SK-N-SH treated with all-trans-retinoic acid at 6 μM for 48 hours (cell line): ENCODE measurements at regions not wholly inside any gene's neighbourhood (a gene's known extent, or its start where the extent isn't known, plus 50 kb on each side); places are given as distances from the start of the nearest gene placed in this dataset.
A peak's percentile ranks its signal among the peaks of the same experiment; 100 is the strongest.

Source experiments
- ATAC-seq: fragments of 200-7000 bp; cut with Tn5 transposase; 3 replicates; pipeline ENCODE4 v1.9.1; 2020; ENCODE audit warnings: mild to moderate bottlenecking, moderate library complexity
- ARNTL ChIP-seq: fragments of 450-650 bp; formaldehyde crosslinking; IDR thresholded peaks from 2 replicates; pipeline ENCODE4 v1.5.0; 2020; ENCODE audit warnings: low read depth, mild to moderate bottlenecking, moderate library complexity, borderline replicate concordance
- BACH2 ChIP-seq: fragments of 250-450 bp; sonication (Bioruptor Pico); IDR thresholded peaks from 2 replicates; pipeline ENCODE4 v1.9.0; 2021; ENCODE audit warnings: mild to moderate bottlenecking, borderline replicate concordance
- CREB5 ChIP-seq: fragments of 250-450 bp; sonication (Bioruptor Pico); IDR thresholded peaks from 2 replicates; pipeline ENCODE4 v1.5.1; 2020; ENCODE audit warnings: low read depth, mild to moderate bottlenecking, moderate library complexity
- CSDC2 ChIP-seq: fragments of 250-450 bp; sonication (Bioruptor Pico); IDR thresholded peaks from 2 replicates; pipeline ENCODE4 v1.5.0; 2020; ENCODE audit warnings: mild to moderate bottlenecking, moderate library complexity
- CSRNP3 ChIP-seq: fragments of 250-450 bp; sonication (Bioruptor Pico); IDR thresholded peaks from 2 replicates; pipeline ENCODE4 v1.5.1; 2021; ENCODE audit warnings: mild to moderate bottlenecking, moderate library complexity
- ESRRG ChIP-seq: fragments of 250-450 bp; sonication (Bioruptor Pico); IDR thresholded peaks from 2 replicates; pipeline ENCODE4 v1.6.1; 2021; ENCODE audit warnings: mild to moderate bottlenecking
- GLIS3 ChIP-seq: fragments of 250-450 bp; sonication (Bioruptor Pico); IDR thresholded peaks from 2 replicates; pipeline ENCODE4 v1.5.0; 2020; ENCODE audit warnings: mild to moderate bottlenecking, moderate library complexity
- ISL1 ChIP-seq: fragments of 250-450 bp; sonication (Bioruptor Pico); IDR thresholded peaks from 2 replicates; pipeline ENCODE4 v2.1.2; 2022; ENCODE audit warnings: mild to moderate bottlenecking, moderate library complexity
- OSR1 ChIP-seq: fragments of 250-450 bp; sonication (Bioruptor Pico); IDR thresholded peaks from 2 replicates; pipeline ENCODE4 v1.8.0; 2022; ENCODE audit warnings: moderate library complexity, mild to moderate bottlenecking, inconsistent platforms
- PATZ1 ChIP-seq: fragments of 250-450 bp; sonication (Bioruptor Pico); IDR thresholded peaks from 2 replicates; pipeline ENCODE4 v1.8.0; 2020; ENCODE audit warnings: mild to moderate bottlenecking, moderate library complexity, borderline replicate concordance
- POU6F1 ChIP-seq: fragments of 250-450 bp; sonication (Bioruptor Pico); IDR thresholded peaks from 2 replicates; pipeline ENCODE4 v1.8.0; 2021; ENCODE audit warnings: low read depth, mild to moderate bottlenecking, moderate library complexity, borderline replicate concordance
- PPARA ChIP-seq: fragments of 250-450 bp; sonication (Bioruptor Pico); IDR thresholded peaks from 2 replicates; pipeline ENCODE4 v1.5.0; 2020; ENCODE audit warnings: mild to moderate bottlenecking, borderline replicate concordance
- RARB ChIP-seq: fragments of 250-450 bp; sonication (Bioruptor Pico); IDR thresholded peaks from 2 replicates; pipeline ENCODE4 v1.8.0; 2021; ENCODE audit warnings: mild to moderate bottlenecking, moderate library complexity
- SNAI2 ChIP-seq: fragments of 250-450 bp; sonication (Bioruptor Pico); IDR thresholded peaks from 2 replicates; pipeline ENCODE4 v1.5.0; 2020; ENCODE audit warnings: mild to moderate bottlenecking, moderate library complexity
- TCF4 ChIP-seq: fragments of 250-450 bp; sonication (Bioruptor Pico); IDR thresholded peaks from 2 replicates; pipeline ENCODE4 v1.8.0; 2021; ENCODE audit warnings: mild to moderate bottlenecking, moderate library complexity, borderline replicate concordance
- TOX ChIP-seq: fragments of 250-450 bp; sonication (Bioruptor Pico); IDR thresholded peaks from 2 replicates; pipeline ENCODE4 v1.8.0; 2021; ENCODE audit warnings: mild to moderate bottlenecking, moderate library complexity, borderline replicate concordance
- TSHZ2 ChIP-seq: fragments of 250-450 bp; sonication (Bioruptor Pico); IDR thresholded peaks from 2 replicates; pipeline ENCODE4 v1.5.0; 2020; ENCODE audit warnings: mild to moderate bottlenecking, moderate library complexity
- ZC3H10 ChIP-seq: fragments of 250-450 bp; sonication (Bioruptor Pico); IDR thresholded peaks from 2 replicates; pipeline ENCODE4 v1.5.1; 2021; ENCODE audit warnings: mild to moderate bottlenecking, moderate library complexity
- ZFP3 ChIP-seq: fragments of 250-450 bp; sonication (Bioruptor Pico); IDR thresholded peaks from 2 replicates; pipeline ENCODE4 v1.5.0; 2020; ENCODE audit warnings: mild to moderate bottlenecking, moderate library complexity
- ZFP30 ChIP-seq: fragments of 450-650 bp; formaldehyde crosslinking; IDR thresholded peaks from 2 replicates; pipeline ENCODE4 v1.5.0; 2022; ENCODE audit warnings: mild to moderate bottlenecking, moderate library complexity
- ZNF565 ChIP-seq: fragments of 450-650 bp; formaldehyde crosslinking; conservative IDR thresholded peaks from 2 replicates; pipeline ENCODE4 v1.5.0; 2020; ENCODE audit warnings: low read depth, mild to moderate bottlenecking, moderate library complexity
- ZNF70 ChIP-seq: fragments of 450-650 bp; formaldehyde crosslinking; IDR thresholded peaks from 2 replicates; pipeline ENCODE4 v1.5.0; 2020; ENCODE audit warnings: mild to moderate bottlenecking, moderate library complexity
- ZNF8 ChIP-seq: fragments of 450-650 bp; formaldehyde crosslinking; IDR thresholded peaks from 2 replicates; pipeline ENCODE4 v1.5.0; 2020; ENCODE audit warnings: mild to moderate bottlenecking, moderate library complexity

GRCh38 chr1:229011022-229011421, 259.9 kb upstream of the RAB4A start:
- ATAC-seq = no peak
- TF ChIP-seq PATZ1 (CRISPR knock-in tag) (no peak), GLIS3 (CRISPR knock-in tag) (no peak), ESRRG (CRISPR knock-in tag) (no peak), ZNF565 (CRISPR knock-in tag) (no peak), ARNTL (CRISPR knock-in tag) (no peak), CSRNP3 (CRISPR knock-in tag) (no peak), RARB (CRISPR knock-in tag) (no peak), ZFP30 (no peak), ZNF8 (CRISPR knock-in tag) (no peak), TCF4 (no peak), ZFP3 (CRISPR knock-in tag) (no peak), BACH2 (CRISPR knock-in tag) (no peak), CREB5 (CRISPR knock-in tag) (no peak), TOX (CRISPR knock-in tag) (no peak), POU6F1 (CRISPR knock-in tag) (no peak), SNAI2 (CRISPR knock-in tag) (no peak), OSR1 (CRISPR knock-in tag) (no peak), ZNF70 (no peak), ISL1 (CRISPR knock-in tag) (no peak)

GRCh38 chr1:229012823-229013222, 258.1 kb upstream of the RAB4A start:
- TF ChIP-seq TOX (CRISPR knock-in tag) = no peak
- no peak for TF ChIP-seq SNAI2 (CRISPR knock-in tag)
- no peak for TF ChIP-seq ZFP30
- TF ChIP-seq ZNF70 = no peak
- no peak for TF ChIP-seq BACH2 (CRISPR knock-in tag)
- no peak for TF ChIP-seq ZNF565 (CRISPR knock-in tag)

GRCh38 chr1:229013981-229014380, 256.9 kb upstream of the RAB4A start:
- TF ChIP-seq ESRRG (CRISPR knock-in tag) = no peak
- no peak for TF ChIP-seq ZNF70
- ATAC-seq = no peak

More at GRCh38 chr1:229012823-229013222, 258.1 kb upstream of the RAB4A start:
- peak; percentile 41 for ATAC-seq

GRCh38 chr1:229015806-229016205, 255.1 kb upstream of the RAB4A start:
- no peak for ATAC-seq
- no peak for TF ChIP-seq ZFP3 (CRISPR knock-in tag)
- no peak for TF ChIP-seq ESRRG (CRISPR knock-in tag)
- no peak for TF ChIP-seq CSDC2 (CRISPR knock-in tag)
- TF ChIP-seq SNAI2 (CRISPR knock-in tag) = no peak
- no peak for TF ChIP-seq TCF4
- TF ChIP-seq ARNTL (CRISPR knock-in tag) = no peak
- no peak for TF ChIP-seq ZC3H10 (CRISPR knock-in tag)
- no peak for TF ChIP-seq ISL1 (CRISPR knock-in tag)

- ATAC-seq = no peak
- TF ChIP-seq TSHZ2 (CRISPR knock-in tag) (no peak), PPARA (CRISPR knock-in tag) (no peak), CREB5 (CRISPR knock-in tag) (no peak), ZNF8 (CRISPR knock-in tag) (no peak), POU6F1 (CRISPR knock-in tag) (no peak), ZFP3 (CRISPR knock-in tag) (no peak)
Measured at GRCh38 chr1:229017091-229017490, 253.8 kb upstream of the RAB4A start.
